ENCODE measurements at regions not wholly inside any gene's neighbourhood (a gene's known extent, or its start where the extent isn't known, plus 50 kb on each side); places are given as distances from the start of the nearest gene placed in this dataset.

- no peak for TF ChIP-seq CTCF (IDR thresholded peaks at IDR 0.05; ENCODE audit: unreplicated experiment)
- peaks cover 4% of the 10 kb centered on the region for H3K27me3 Mint-ChIP-seq (ENCODE audit: unreplicated experiment)
- H3K4me1 Mint-ChIP-seq (ENCODE audit: unreplicated experiment) = peaks cover 6% of the 10 kb centered on the region
- no peak overlapping the region for H3K4me3 Mint-ChIP-seq (ENCODE audit: unreplicated experiment)
- H3K36me3 Mint-ChIP-seq (ENCODE audit: low read depth, unreplicated experiment) = no peaks in the 10 kb centered on the region
- DNase-seq (ENCODE audit: low spot score) = no peak
- H3K27ac Mint-ChIP-seq (ENCODE audit: unreplicated experiment) = no peak overlapping the region
- H3K9me3 Mint-ChIP-seq (ENCODE audit: unreplicated experiment) = no peaks in the 10 kb centered on the region
Measured at GRCh38 chr3:30511524-30512251, 94.7 kb upstream of the TGFBR2 start.

- peaks cover 6% of the 10 kb centered on the region for H3K27me3 Mint-ChIP-seq (ENCODE audit: unreplicated experiment)
- TF ChIP-seq CTCF (IDR thresholded peaks at IDR 0.05; ENCODE audit: unreplicated experiment) = no peak
- H3K36me3 Mint-ChIP-seq (ENCODE audit: low read depth, unreplicated experiment) = no peaks in the 10 kb centered on the region
- peaks cover 6% of the 10 kb centered on the region for H3K4me1 Mint-ChIP-seq (ENCODE audit: unreplicated experiment)
- no peak for DNase-seq (ENCODE audit: low spot score)
- no peak overlapping the region for H3K27ac Mint-ChIP-seq (ENCODE audit: unreplicated experiment)
- no peak overlapping the region for H3K4me3 Mint-ChIP-seq (ENCODE audit: unreplicated experiment)
- no peaks in the 10 kb centered on the region for H3K9me3 Mint-ChIP-seq (ENCODE audit: unreplicated experiment)
Measured at GRCh38 chr3:30512576-30512975, 93.8 kb upstream of the TGFBR2 start.

GRCh38 chr3:30513374-30514152 lies 92.8 kb upstream of the TGFBR2 start:
- Mint-ChIP-seq H3K36me3 (ENCODE audit: low read depth, unreplicated experiment) (no peaks in the 10 kb centered on the region), H3K27me3 (ENCODE audit: unreplicated experiment) (peaks cover 6% of the 10 kb centered on the region), H3K4me1 (ENCODE audit: unreplicated experiment) (peaks cover 7% of the 10 kb centered on the region), H3K9me3 (ENCODE audit: unreplicated experiment) (no peaks in the 10 kb centered on the region), H3K4me3 (ENCODE audit: unreplicated experiment) (no peak overlapping the region), H3K27ac (ENCODE audit: unreplicated experiment) (no peak overlapping the region)
- no peak for TF ChIP-seq CTCF (IDR thresholded peaks at IDR 0.05; ENCODE audit: unreplicated experiment)
- no peak for DNase-seq (ENCODE audit: low spot score)

- no peaks in the 10 kb centered on the region for H3K9me3 Mint-ChIP-seq (ENCODE audit: unreplicated experiment)
- peaks cover 6% of the 10 kb centered on the region for H3K27me3 Mint-ChIP-seq (ENCODE audit: unreplicated experiment)
- peaks cover 23% of the 10 kb centered on the region for H3K4me1 Mint-ChIP-seq (ENCODE audit: unreplicated experiment)
- H3K36me3 Mint-ChIP-seq (ENCODE audit: low read depth, unreplicated experiment) = no peaks in the 10 kb centered on the region
- H3K27ac Mint-ChIP-seq (ENCODE audit: unreplicated experiment) = no peak overlapping the region
- TF ChIP-seq CTCF (IDR thresholded peaks at IDR 0.05; ENCODE audit: unreplicated experiment) = no peak
- DNase-seq (ENCODE audit: low spot score) = no peak
- H3K4me3 Mint-ChIP-seq (ENCODE audit: unreplicated experiment) = no peak overlapping the region
Measured at GRCh38 chr3:30516238-30516637, 90.2 kb upstream of the TGFBR2 start.
